ENCODE measurements at regions not wholly inside any gene's neighbourhood (a gene's known extent, or its start where the extent isn't known, plus 50 kb on each side); places are given as distances from the start of the nearest gene placed in this dataset.

- peak; percentile 81 for DNase-seq (ENCODE audit: low spot score)
Observed at GRCh38 chr11:32333320-32333991, 101.9 kb downstream of the WT1 start.

GRCh38 chr11:32334822-32335221, 100.5 kb downstream of the WT1 start:
- H3K4me3 ChIP-seq: no peak overlapping the region
- ATAC-seq (peak; percentile 43), DNase-seq (ENCODE audit: low spot score) (peak; percentile 73)
- no peak for TF ChIP-seq ZNF462 (CRISPR knock-in tag; IDR thresholded peaks at IDR 0.05)
- TF ChIP-seq CREB1 (CRISPR knock-in tag; IDR thresholded peaks at IDR 0.05; ENCODE audit: low read depth): no peak
- no peak for TF ChIP-seq NANOG (IDR thresholded peaks at IDR 0.05; ENCODE audit: borderline replicate concordance)
- TF ChIP-seq, protein P1, sequence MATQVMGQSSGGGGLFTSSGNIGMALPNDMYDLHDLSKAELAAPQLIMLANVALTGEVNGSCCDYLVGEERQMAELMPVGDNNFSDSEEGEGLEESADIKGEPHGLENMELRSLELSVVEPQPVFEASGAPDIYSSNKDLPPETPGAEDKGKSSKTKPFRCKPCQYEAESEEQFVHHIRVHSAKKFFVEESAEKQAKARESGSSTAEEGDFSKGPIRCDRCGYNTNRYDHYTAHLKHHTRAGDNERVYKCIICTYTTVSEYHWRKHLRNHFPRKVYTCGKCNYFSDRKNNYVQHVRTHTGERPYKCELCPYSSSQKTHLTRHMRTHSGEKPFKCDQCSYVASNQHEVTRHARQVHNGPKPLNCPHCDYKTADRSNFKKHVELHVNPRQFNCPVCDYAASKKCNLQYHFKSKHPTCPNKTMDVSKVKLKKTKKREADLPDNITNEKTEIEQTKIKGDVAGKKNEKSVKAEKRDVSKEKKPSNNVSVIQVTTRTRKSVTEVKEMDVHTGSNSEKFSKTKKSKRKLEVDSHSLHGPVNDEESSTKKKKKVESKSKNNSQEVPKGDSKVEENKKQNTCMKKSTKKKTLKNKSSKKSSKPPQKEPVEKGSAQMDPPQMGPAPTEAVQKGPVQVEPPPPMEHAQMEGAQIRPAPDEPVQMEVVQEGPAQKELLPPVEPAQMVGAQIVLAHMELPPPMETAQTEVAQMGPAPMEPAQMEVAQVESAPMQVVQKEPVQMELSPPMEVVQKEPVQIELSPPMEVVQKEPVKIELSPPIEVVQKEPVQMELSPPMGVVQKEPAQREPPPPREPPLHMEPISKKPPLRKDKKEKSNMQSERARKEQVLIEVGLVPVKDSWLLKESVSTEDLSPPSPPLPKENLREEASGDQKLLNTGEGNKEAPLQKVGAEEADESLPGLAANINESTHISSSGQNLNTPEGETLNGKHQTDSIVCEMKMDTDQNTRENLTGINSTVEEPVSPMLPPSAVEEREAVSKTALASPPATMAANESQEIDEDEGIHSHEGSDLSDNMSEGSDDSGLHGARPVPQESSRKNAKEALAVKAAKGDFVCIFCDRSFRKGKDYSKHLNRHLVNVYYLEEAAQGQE (IDR thresholded peaks at IDR 0.05; ENCODE audit: unreplicated experiment): no peak

More at GRCh38 chr11:32333320-32333991, 101.9 kb downstream of the WT1 start:
- Histone ChIP-seq H3F3A (replicated peaks; ENCODE audit: low read depth) (peaks cover 6% of the 10 kb centered on the region), H3K4me1 (ENCODE audit: insufficient read depth) (peaks cover 9% of the 10 kb centered on the region; the same call in 1 of the 2 replicates), H3K36me3 (ENCODE audit: insufficient read depth) (no peaks in the 10 kb centered on the region; the same call in 1 of the 2 replicates), H2AFZ (peak overlapping the region; percentile 99), H3K9me2 (ENCODE audit: insufficient read depth) (peaks cover 6% of the 10 kb centered on the region; the same call in 1 of the 2 replicates), H3K27me3 (ENCODE audit: insufficient read depth) (peaks cover 42% of the 10 kb centered on the region), H4K20me1 (replicated peaks; ENCODE audit: insufficient read depth) (no peaks in the 10 kb centered on the region), H3K4me3 (peak overlapping the region; percentile 66), H3K4me2 (peak overlapping the region; percentile 91), H3K79me2 (replicated peaks; ENCODE audit: insufficient read depth) (no peaks in the 10 kb centered on the region), H3K27ac (ENCODE audit: low read depth) (no peak overlapping the region)
- Mint-ChIP-seq H3K36me3 (ENCODE audit: low read depth) (peaks cover 14% of the 10 kb centered on the region), H3K4me1 (peaks cover 14% of the 10 kb centered on the region), H3K4me3 (peak overlapping the region; percentile 75), H3K27ac (no peak overlapping the region), H3K27me3 (ENCODE audit: insufficient read depth, low read depth, poor library complexity) (peaks cover 27% of the 10 kb centered on the region), H3K9me3 (peaks cover 29% of the 10 kb centered on the region)
- TF ChIP-seq CTCF (conservative IDR thresholded peaks at IDR 0.05; ENCODE audit: low read depth in 2 of 2) (peak; percentile 52 to 55), POLR2AphosphoS5 (IDR thresholded peaks at IDR 0.05; ENCODE audit: low read depth) (0 out of 2 replicates have a peak, but pooled peaks have one; percentile 21), EZH2 (IDR thresholded peaks at IDR 0.05; ENCODE audit: low read depth, unreplicated experiment) (no peak)
- peak; percentile 92 for ATAC-seq

More at GRCh38 chr11:32334822-32335221, 100.5 kb downstream of the WT1 start:
- Histone ChIP-seq H3K4me2 (no peak overlapping the region), H3K4me1 (ENCODE audit: insufficient read depth) (peaks cover 9% of the 10 kb centered on the region; the same call in 1 of the 2 replicates), H3K27ac (ENCODE audit: low read depth) (no peak overlapping the region), H2AFZ (peak overlapping the region; percentile 99; the same call in 1 of the 2 replicates), H3K27me3 (ENCODE audit: insufficient read depth) (peaks cover 42% of the 10 kb centered on the region), H3F3A (replicated peaks; ENCODE audit: low read depth) (peaks cover 6% of the 10 kb centered on the region), H3K79me2 (replicated peaks; ENCODE audit: insufficient read depth) (no peaks in the 10 kb centered on the region), H3K36me3 (ENCODE audit: insufficient read depth) (no peaks in the 10 kb centered on the region; the same call in 1 of the 2 replicates), H4K20me1 (replicated peaks; ENCODE audit: insufficient read depth) (no peaks in the 10 kb centered on the region), H3K9me2 (ENCODE audit: insufficient read depth) (peaks cover 6% of the 10 kb centered on the region; the same call in 1 of the 2 replicates)
- H3K4me3 Mint-ChIP-seq: no peak overlapping the region
- no peak overlapping the region for H3K27ac Mint-ChIP-seq
- H3K4me1 Mint-ChIP-seq: peaks cover 14% of the 10 kb centered on the region
- peaks cover 27% of the 10 kb centered on the region for H3K27me3 Mint-ChIP-seq (ENCODE audit: insufficient read depth, low read depth, poor library complexity)
- peaks cover 14% of the 10 kb centered on the region for H3K36me3 Mint-ChIP-seq (ENCODE audit: low read depth)
- H3K9me3 Mint-ChIP-seq: peaks cover 29% of the 10 kb centered on the region

All from GM23338 (cell line).